Endothelial cell of umbilical vein (primary cell): ENCODE measurements at regions not wholly inside any gene's neighbourhood (a gene's known extent, or its start where the extent isn't known, plus 50 kb on each side); places are given as distances from the start of the nearest gene placed in this dataset.

ENCODE experiments used
- BruUV-seq: library from RNA; stranded (reverse); fragments of 400-500 nt; replicated peaks from 2 replicates; lab custom pipeline; 2021; lab: Mats Ljungman, UMichigan
- CTCF ChIA-PET: fragments of 300-600, 350-600 bp; sonication (Branson Sonifier 250); formaldehyde crosslinking; loops from one replicate; lab custom pipeline; 2021; ENCODE audit warnings: antibody characterized with exemption, inconsistent platforms; lab: Charles Lee
- POLR2A ChIA-PET: fragments of 300-600, 350-600 bp; sonication (Branson Sonifier 250); formaldehyde crosslinking; loops from one replicate; lab custom pipeline; 2021; ENCODE audit warnings: antibody characterized with exemption, inconsistent platforms; lab: Charles Lee
- DNase-seq: peaks from one replicate; pipeline ENCODE4 v3.0.0-alpha.2; 2011; ENCODE audit warnings: low read depth, low spot score
- FAIRE-seq: peaks from 2 replicates; lab custom pipeline; 2011; peaks lifted over from hg19 to GRCh38; lab: Jason Lieb, UNC
- H2AFZ ChIP-seq: 2 replicates; pipeline ENCODE4 v1.6.0; 2012; ENCODE audit warnings: low read depth, low read length, control low read depth, inconsistent platforms
- H3K27ac ChIP-seq: 2 replicates; pipeline ENCODE4 v1.5.1; 2011; ENCODE audit warnings: low read depth, mild to moderate bottlenecking, control low read depth, low read length, moderate library complexity; ENCODE audit not compliant: insufficient read depth
- H3K27me3 ChIP-seq, 2 experiments: 2 replicates each; pipeline versions ENCODE4 v1.6.0 to v1.6.1; 2011; ENCODE audit warnings: low read length in 2 of 2, mixed read lengths in 1 of 2; ENCODE audit not compliant: control insufficient read depth in 2 of 2, insufficient read depth in 2 of 2
- H3K36me3 ChIP-seq, 2 experiments: 2 replicates in 1 of 2; 3 replicates in 1 of 2; pipeline ENCODE4 v1.5.1; 2011; ENCODE audit warnings: low read length in 2 of 2, mild to moderate bottlenecking in 1 of 2, moderate library complexity in 1 of 2; ENCODE audit not compliant: control insufficient read depth in 2 of 2, insufficient read depth in 2 of 2; ENCODE audit errors: extremely low read depth in 1 of 2
- H3K4me1 ChIP-seq: 3 replicates; pipeline ENCODE4 v1.5.1; 2011; ENCODE audit warnings: mild to moderate bottlenecking, low read length; ENCODE audit not compliant: control insufficient read depth, insufficient read depth; ENCODE audit errors: extremely low read depth
- H3K4me2 ChIP-seq: 2 replicates; pipeline ENCODE4 v1.6.1; 2011; ENCODE audit warnings: low read length, control low read depth, mixed read lengths; ENCODE audit not compliant: insufficient read depth
- H3K4me3 ChIP-seq, 3 experiments: fragments of 200-600 bp in 1 of 3; sonication (generic), shearing (Covaris generic) in 1 of 3; replicated peaks in 1 of 3; 2 replicates each; pipeline ENCODE4 v1.5.1; 2011 to 2016; ENCODE audit warnings: control low read depth in 3 of 3, low read length in 3 of 3, mild to moderate bottlenecking in 2 of 3, inconsistent platforms in 1 of 3, low read depth in 1 of 3, moderate library complexity in 1 of 3; ENCODE audit not compliant: insufficient read depth in 1 of 3
- H3K79me2 ChIP-seq: 2 replicates; pipeline ENCODE4 v1.6.0; 2012; ENCODE audit warnings: low read length, inconsistent platforms; ENCODE audit not compliant: control insufficient read depth, insufficient read depth
- H3K9ac ChIP-seq: replicated peaks from 2 replicates; pipeline ENCODE3; 2011; ENCODE audit warnings: low read length, control low read depth; ENCODE audit not compliant: insufficient read depth; ENCODE audit errors: extremely low read depth
- H3K9me1 ChIP-seq: replicated peaks from 3 replicates; pipeline ENCODE4 v1.6.0; 2011; ENCODE audit warnings: mild to moderate bottlenecking, low read length; ENCODE audit not compliant: control insufficient read depth, insufficient read depth; ENCODE audit errors: extremely low read depth
- H3K9me3 ChIP-seq: replicated peaks from 2 replicates; pipeline ENCODE4 v1.5.1; 2012; ENCODE audit warnings: low read length, inconsistent platforms; ENCODE audit not compliant: control insufficient read depth, insufficient read depth
- H4K20me1 ChIP-seq: replicated peaks from 2 replicates; pipeline ENCODE3; 2011; ENCODE audit warnings: mild to moderate bottlenecking, low read length; ENCODE audit not compliant: control insufficient read depth, insufficient read depth; ENCODE audit errors: extremely low read depth
- EZH2 ChIP-seq: IDR thresholded peaks from 2 replicates; pipeline ENCODE4 v1.6.1; 2012; ENCODE audit warnings: borderline replicate concordance, low read depth, mild to moderate bottlenecking, moderate library complexity, low read length, inconsistent platforms; ENCODE audit not compliant: severe bottlenecking
- FOS ChIP-seq: IDR thresholded peaks from 2 replicates; pipeline ENCODE4 v1.6.1; 2011; ENCODE audit warnings: mild to moderate bottlenecking, low read length, moderate library complexity, borderline replicate concordance; ENCODE audit not compliant: insufficient read depth
- GATA2 ChIP-seq: IDR thresholded peaks from 2 replicates; pipeline ENCODE4 v1.7.0; 2011; ENCODE audit warnings: low read depth, mild to moderate bottlenecking, moderate library complexity, mixed read lengths, low read length; ENCODE audit not compliant: insufficient read length, insufficient read depth
- JUN ChIP-seq: IDR thresholded peaks from 2 replicates; pipeline ENCODE4 v1.6.1; 2011; ENCODE audit warnings: borderline replicate concordance, low read depth; ENCODE audit not compliant: insufficient read length, insufficient read depth
- MYC ChIP-seq: IDR thresholded peaks from one replicate; pipeline ENCODE4 v1.6.1; 2011; ENCODE audit warnings: mild to moderate bottlenecking, low read depth, low read length
- POLR2A ChIP-seq: IDR thresholded peaks from 2 replicates; pipeline ENCODE4 v1.6.1; 2012; ENCODE audit warnings: low read depth, mild to moderate bottlenecking, control low read depth, low read length
- POLR2AphosphoS5 ChIP-seq: IDR thresholded peaks from 2 replicates; pipeline ENCODE4 v1.6.1; 2012; ENCODE audit warnings: low read depth, mild to moderate bottlenecking, control low read depth, low read length, moderate library complexity; ENCODE audit not compliant: insufficient read depth
- dilution Hi-C: fragments of 300-500 bp; cut with MboI; formaldehyde crosslinking; loops from one replicate; pipeline ENCODE4 v1.15.0; 2019; ENCODE audit warnings: low sequenced_read_pairs; ENCODE audit not compliant: extremely low pct_ligation_motif_present
- intact Hi-C: fragments of 100-400 bp; cut with micrococcal nuclease; formaldehyde crosslinking; loops from one replicate; pipeline ENCODE4 v1.10.0; 2022
- TF ChIP-seq, protein P1 (sequence below), 2 donors: IDR thresholded peaks; 1 replicate in 1 of 2; 2 replicates in 1 of 2; pipeline ENCODE4 v1.5.1; 2011; ENCODE audit warnings: low read length in 2 of 2, mild to moderate bottlenecking in 2 of 2, moderate library complexity in 2 of 2, control low read depth in 1 of 2, inconsistent platforms in 1 of 2, low read depth in 1 of 2; ENCODE audit not compliant: insufficient read depth in 1 of 2; ENCODE audit errors: extremely low read depth in 1 of 2
- TF ChIP-seq, protein P2 (sequence below): IDR thresholded peaks from 2 replicates; pipeline ENCODE4 v1.6.1; 2011; ENCODE audit not compliant: insufficient read depth, insufficient read length

DNA sequence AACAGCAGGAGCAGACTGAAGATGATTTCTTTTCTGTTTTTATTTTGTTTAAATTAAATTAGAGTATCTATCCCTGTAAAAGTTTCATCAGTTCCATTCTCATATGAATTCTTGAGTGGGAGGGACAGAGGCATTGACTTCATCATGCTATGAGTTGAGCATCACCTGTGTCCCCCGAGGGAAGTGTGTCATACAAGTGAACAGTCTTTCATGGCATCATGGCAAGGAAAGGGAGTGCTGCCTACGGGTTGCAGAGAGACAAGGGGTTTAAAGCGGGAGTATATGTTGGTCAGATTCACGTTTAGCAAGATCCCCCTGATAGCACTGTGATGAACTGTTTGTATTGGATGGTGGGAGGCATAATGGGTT, 52.7 kb upstream of the HIF1A start:
- H3K9ac ChIP-seq = no peak overlapping the region

More for the DNA sequence above, 52.7 kb upstream of the HIF1A start:
- Histone ChIP-seq H3K4me2 (no peak overlapping the region), H3K27ac (no peak overlapping the region), H2AFZ (no peak overlapping the region), H3K79me2 (no peaks in the 10 kb centered on the region), H3K4me3 (no peak overlapping the region), H4K20me1 (no peaks in the 10 kb centered on the region), H3K27me3 (no peaks in the 10 kb centered on the region), H3K4me1 (no peaks in the 10 kb centered on the region), H3K36me3 (no peaks in the 10 kb centered on the region), H3K9me3 (no peaks in the 10 kb centered on the region), H3K9me1 (no peaks in the 10 kb centered on the region)
- CTCF ChIA-PET = no interaction called here
- intact Hi-C loops = no loop called here
- BruUV-seq = no TSS peak
- POLR2A ChIA-PET = no interaction called here
- dilution Hi-C loops = no loop called here
- DNase-seq (no peak), FAIRE-seq (no peak)
- TF ChIP-seq GATA2 (no peak), MYC (no peak), JUN (no peak), FOS (no peak), POLR2AphosphoS5 (no peak), POLR2A (no peak), EZH2 (no peak)
- TF ChIP-seq, protein P1, sequence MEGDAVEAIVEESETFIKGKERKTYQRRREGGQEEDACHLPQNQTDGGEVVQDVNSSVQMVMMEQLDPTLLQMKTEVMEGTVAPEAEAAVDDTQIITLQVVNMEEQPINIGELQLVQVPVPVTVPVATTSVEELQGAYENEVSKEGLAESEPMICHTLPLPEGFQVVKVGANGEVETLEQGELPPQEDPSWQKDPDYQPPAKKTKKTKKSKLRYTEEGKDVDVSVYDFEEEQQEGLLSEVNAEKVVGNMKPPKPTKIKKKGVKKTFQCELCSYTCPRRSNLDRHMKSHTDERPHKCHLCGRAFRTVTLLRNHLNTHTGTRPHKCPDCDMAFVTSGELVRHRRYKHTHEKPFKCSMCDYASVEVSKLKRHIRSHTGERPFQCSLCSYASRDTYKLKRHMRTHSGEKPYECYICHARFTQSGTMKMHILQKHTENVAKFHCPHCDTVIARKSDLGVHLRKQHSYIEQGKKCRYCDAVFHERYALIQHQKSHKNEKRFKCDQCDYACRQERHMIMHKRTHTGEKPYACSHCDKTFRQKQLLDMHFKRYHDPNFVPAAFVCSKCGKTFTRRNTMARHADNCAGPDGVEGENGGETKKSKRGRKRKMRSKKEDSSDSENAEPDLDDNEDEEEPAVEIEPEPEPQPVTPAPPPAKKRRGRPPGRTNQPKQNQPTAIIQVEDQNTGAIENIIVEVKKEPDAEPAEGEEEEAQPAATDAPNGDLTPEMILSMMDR (IDR thresholded peaks at IDR 0.05; ENCODE audit: extremely low read depth in 1 of 2, insufficient read depth in 1 of 2, low read depth in 1 of 2, low read length in 2 of 2) = no peak
- TF ChIP-seq, protein P2, sequence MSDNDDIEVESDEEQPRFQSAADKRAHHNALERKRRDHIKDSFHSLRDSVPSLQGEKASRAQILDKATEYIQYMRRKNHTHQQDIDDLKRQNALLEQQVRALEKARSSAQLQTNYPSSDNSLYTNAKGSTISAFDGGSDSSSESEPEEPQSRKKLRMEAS = no peak
